ENCODE measurements at regions not wholly inside any gene's neighbourhood (a gene's known extent, or its start where the extent isn't known, plus 50 kb on each side); places are given as distances from the start of the nearest gene placed in this dataset.

DNA sequence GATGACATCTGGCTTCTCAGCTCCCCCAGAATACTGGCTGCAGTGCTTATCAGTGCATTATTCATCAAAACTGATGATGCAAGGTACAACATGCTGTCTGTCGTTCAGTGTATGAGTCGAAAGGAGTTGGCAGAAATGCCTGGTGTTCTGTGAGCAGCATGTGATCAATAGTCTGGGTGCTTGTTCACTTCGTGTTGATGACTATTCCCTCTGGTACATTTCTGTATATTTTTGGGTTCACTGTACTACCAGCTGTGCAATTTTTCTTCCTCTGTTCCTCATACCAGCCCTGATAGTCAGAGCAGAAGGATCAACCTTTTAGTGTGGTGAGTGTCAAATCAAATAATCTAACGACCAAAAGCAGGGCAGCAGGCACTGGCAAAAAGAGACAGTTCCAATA is 59.0 kb upstream of the KLHL14 start:
- no peak for TF ChIP-seq CTCF (IDR thresholded peaks at IDR 0.05; ENCODE audit: unreplicated experiment in 3 of 3)
- Mint-ChIP-seq H3K27me3 (ENCODE audit: low read depth) (no peaks in the 10 kb centered on the region), H3K36me3 (ENCODE audit: low read depth) (no peaks in the 10 kb centered on the region), H3K4me1 (no peaks in the 10 kb centered on the region), H3K4me3 (no peak overlapping the region), H3K27ac (no peak overlapping the region), H3K9me3 (peaks cover 3% of the 10 kb centered on the region)

- no peaks in the 10 kb centered on the region for H3K36me3 Mint-ChIP-seq (ENCODE audit: low read depth)
Observed at GRCh38 chr18:32823226-32823625, 50.4 kb upstream of the KLHL14 start.

More at GRCh38 chr18:32823226-32823625, 50.4 kb upstream of the KLHL14 start:
- no peak for TF ChIP-seq CTCF (IDR thresholded peaks at IDR 0.05; ENCODE audit: unreplicated experiment in 3 of 3)
- Mint-ChIP-seq H3K27ac (no peak overlapping the region), H3K4me3 (no peak overlapping the region), H3K27me3 (ENCODE audit: low read depth) (no peaks in the 10 kb centered on the region), H3K4me1 (no peaks in the 10 kb centered on the region), H3K9me3 (no peaks in the 10 kb centered on the region)
